Aorta (tissue), 5 donors: ENCODE measurements at regions not wholly inside any gene's neighbourhood (a gene's known extent, or its start where the extent isn't known, plus 50 kb on each side); places are given as distances from the start of the nearest gene placed in this dataset.
"Not testable (repeated sequence)": the region's sequence is repeated elsewhere in the genome, so short reads cannot be mapped to it uniquely, and the experiment has no call there.

Experiments used
- ATAC-seq: fragments of 200-7000 bp; cut with Tn5 transposase; one replicate; pipeline ENCODE4 v1.9.1; 2022; ENCODE audit warnings: moderate library complexity; ENCODE audit not compliant: low FRiP score
- DNase-seq, 2 donors: peaks; one replicate each; pipeline ENCODE4 v3.0.0-alpha.2; 2020
- H3K27ac ChIP-seq, 2 donors: one replicate each; pipeline ENCODE4 v1.5.1; 2013; ENCODE audit warnings: low read length in 2 of 2, mild to moderate bottlenecking in 2 of 2, moderate library complexity in 2 of 2, control low read depth in 1 of 2, inconsistent platforms in 1 of 2, low read depth in 1 of 2
- H3K27me3 ChIP-seq, 2 donors: one replicate each; pipeline ENCODE4 v1.6.1; 2013; ENCODE audit warnings: control low read depth in 1 of 2, low read length in 1 of 2, mild to moderate bottlenecking in 1 of 2, moderate library complexity in 1 of 2; ENCODE audit not compliant: insufficient read depth in 2 of 2, control insufficient read depth in 1 of 2
- H3K36me3 ChIP-seq, 2 donors: one replicate each; pipeline ENCODE4 v1.6.1; 2013; ENCODE audit warnings: control low read depth in 1 of 2, low read length in 1 of 2, mild to moderate bottlenecking in 1 of 2; ENCODE audit not compliant: insufficient read depth in 2 of 2, control insufficient read depth in 1 of 2
- H3K4me1 ChIP-seq, 2 donors: one replicate each; pipeline ENCODE4 v1.6.1; 2013; ENCODE audit warnings: low read length in 2 of 2, control low read depth in 1 of 2, mild to moderate bottlenecking in 1 of 2, moderate library complexity in 1 of 2; ENCODE audit not compliant: insufficient read depth in 2 of 2, control insufficient read depth in 1 of 2
- H3K4me3 ChIP-seq, 2 donors: one replicate each; pipeline ENCODE4 v1.5.1; 2013; ENCODE audit warnings: low read length in 2 of 2, control low read depth in 1 of 2, mild to moderate bottlenecking in 1 of 2
- H3K9me3 ChIP-seq: one replicate; pipeline ENCODE4 v1.6.1; 2013; ENCODE audit warnings: mild to moderate bottlenecking, low read length; ENCODE audit not compliant: control insufficient read depth
- WGBS, 2 donors: extraction: QIAGEN DNeasy Blood & Tissue Kit; methylation state at CpG; one replicate each; pipeline ENCODE4 v1.1.7; 2013; 5-methylcytosine and 5-hydroxymethylcytosine counted together
- intact Hi-C, 2 donors: fragments of 100-400 bp; cut with DNase I; formaldehyde crosslinking; loops; one replicate each; pipeline versions ENCODE4 v1.14.2 to v1.15.0; 2022
- donor health status: healthy with polysubstance abuse.
- donor health status: Bipolar disorder and iron deficiency.
- donor health status: DM: no; HTN: no; CAD: no.
- donor health status: DM: no; HTN: no; CAD: no.
- donor health status: DM: yes; HTN: yes; CAD: no.

DNA sequence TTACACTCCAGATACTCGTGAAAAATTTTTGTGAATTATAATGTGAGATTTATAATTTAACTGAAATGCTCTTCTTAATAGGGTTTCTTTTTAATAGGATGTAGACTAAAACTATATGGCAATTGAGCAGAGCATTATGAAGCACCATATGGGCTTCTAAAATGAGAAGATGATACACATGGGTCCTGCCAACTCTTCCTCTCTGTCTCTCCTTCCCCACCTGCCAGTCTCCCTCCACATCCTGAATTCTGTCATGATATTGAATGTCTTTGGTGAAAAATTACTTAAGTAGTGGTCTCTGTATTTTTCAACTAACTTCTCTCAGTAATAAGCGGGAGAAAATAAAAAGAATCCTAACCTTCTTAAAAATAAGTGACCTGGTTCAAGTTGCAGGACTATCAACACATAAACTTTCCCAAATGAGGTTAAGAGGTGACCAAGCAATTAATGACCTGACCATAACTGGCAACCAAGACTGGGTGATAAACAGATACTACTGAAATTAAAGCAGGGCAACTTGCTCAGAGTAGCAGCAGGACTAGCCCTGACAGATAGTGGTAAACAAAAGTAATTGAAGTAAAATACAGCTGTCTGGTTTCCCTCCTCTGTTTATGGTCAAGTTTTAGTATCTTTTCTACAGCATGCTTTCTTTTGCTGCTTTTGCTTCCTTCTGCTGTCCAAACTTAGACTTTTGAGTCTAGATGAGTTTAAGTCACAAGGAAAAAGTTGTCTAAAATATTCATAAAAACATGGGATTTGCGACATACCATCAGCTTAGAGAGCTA lies 117.1 kb upstream of the PDE1A start:
- H3K4me1 ChIP-seq = no peaks in the 10 kb centered on the region
- intact Hi-C loops = no loop called here
- ATAC-seq (no peak), DNase-seq (no peak)
- H3K36me3 ChIP-seq = no peaks in the 10 kb centered on the region
- 93 to 97% methylated on average over 3 of the region's 3 CpGs for WGBS, 2 donors
- peaks cover 0 to 2% of the 10 kb centered on the region in 2 donors for H3K27me3 ChIP-seq
- H3K27ac ChIP-seq = no peak overlapping the region
- no peak overlapping the region for H3K4me3 ChIP-seq
- no peaks in the 10 kb centered on the region for H3K9me3 ChIP-seq

DNA sequence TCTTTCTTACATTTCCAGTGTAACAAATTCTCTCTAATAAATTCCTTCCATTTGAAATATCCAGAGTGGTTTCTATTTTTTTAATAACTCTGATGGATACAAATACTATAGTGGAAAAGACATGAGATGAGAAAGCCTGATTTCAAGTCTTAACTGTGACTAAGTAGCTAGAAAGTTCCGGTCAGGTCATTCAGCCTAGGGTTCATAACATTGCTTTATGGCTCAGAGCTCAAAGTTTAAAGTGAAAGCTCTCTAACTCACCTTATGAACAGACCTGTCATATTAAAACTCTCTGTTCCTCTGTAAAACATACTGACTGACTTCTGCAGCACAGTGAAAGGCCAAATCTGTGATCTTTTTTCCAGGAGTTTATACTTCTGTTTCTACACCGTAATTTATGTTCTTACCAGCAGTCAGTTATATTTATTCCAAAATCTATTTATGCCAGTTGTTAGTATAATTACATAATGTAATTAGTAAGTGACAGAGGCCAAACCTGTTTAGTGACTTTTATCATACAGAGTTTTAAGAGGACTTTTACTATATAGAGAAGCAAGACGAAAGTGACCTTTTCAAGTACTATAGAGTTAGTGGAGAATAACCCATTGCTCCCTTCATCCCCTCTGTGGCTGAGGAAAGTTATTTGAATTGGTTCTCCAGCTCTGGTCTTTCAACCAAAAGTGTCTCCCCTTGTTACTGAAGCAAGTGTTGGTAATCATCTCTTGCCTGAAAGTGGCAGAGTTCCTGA lies 118.8 kb upstream of the PDE1A start:
- intact Hi-C loops = no loop called here
- H3K4me1 ChIP-seq = no peaks in the 10 kb centered on the region
- H3K36me3 ChIP-seq = no peaks in the 10 kb centered on the region
- 80 to 85% methylated on average over 3 of the region's 3 CpGs for WGBS, 2 donors
- DNase-seq (no peak), ATAC-seq (no peak)
- no peak overlapping the region for H3K4me3 ChIP-seq
- H3K27ac ChIP-seq = no peak overlapping the region
- no peaks in the 10 kb centered on the region for H3K9me3 ChIP-seq
- no peaks in the 10 kb centered on the region for H3K27me3 ChIP-seq

DNA sequence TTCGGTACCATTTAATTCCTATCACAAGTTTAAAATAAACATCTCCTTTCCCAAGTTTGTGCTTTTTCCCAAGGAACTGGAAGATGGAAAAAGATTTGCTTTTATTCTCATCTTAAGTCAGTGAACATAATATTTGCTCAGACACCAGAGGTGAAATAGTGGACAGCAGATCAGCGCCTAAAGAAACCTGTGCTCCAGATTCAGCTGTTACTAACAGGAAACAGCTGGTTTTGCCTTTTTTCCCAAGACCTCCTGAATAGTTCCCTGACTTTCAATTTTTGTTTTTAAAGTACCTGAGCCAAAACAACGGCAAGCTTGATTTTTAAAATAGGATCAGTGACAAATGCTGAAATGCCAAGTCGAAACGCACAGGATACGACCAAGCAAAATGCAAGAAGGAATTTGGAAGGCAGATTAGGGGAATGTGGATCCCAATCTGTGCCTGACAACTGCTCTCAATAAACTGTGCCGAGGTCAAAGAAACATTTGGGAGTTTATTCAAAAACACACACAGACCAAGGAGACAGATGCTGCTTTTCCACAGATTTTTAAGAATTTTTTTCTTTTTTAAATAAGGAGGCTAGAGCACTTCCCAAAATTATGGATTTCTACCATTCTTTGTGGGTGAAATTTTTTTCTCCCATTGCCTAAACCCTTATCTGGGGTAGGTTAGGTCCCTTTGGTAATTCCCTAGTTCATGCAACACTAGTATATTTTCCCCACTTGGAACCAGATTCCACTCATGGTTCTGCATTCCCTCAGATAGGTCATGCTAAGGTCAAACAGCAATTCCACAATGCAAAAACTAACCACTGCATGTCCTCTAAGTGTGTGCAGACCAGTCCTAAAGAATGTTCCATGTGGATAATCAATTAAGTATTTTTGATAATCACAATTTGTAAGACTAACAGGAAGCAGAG lies 121.5 kb upstream of the PDE1A start:
- no peak for ATAC-seq
- Histone ChIP-seq H3K9me3 (no peaks in the 10 kb centered on the region), H3K27me3 (no peaks in the 10 kb centered on the region), H3K4me3 (no peak overlapping the region), H3K36me3 (no peaks in the 10 kb centered on the region), H3K4me1 (peaks cover 0 to 1% of the 10 kb centered on the region in 2 donors), H3K27ac (no peak overlapping the region)
- no peak for DNase-seq
- intact Hi-C loops = no loop called here
- 4 to 8% methylated on average over 7 of the region's 7 CpGs for WGBS, 2 donors

- Histone ChIP-seq H3K27ac (no peak overlapping the region), H3K27me3 (no peaks in the 10 kb centered on the region), H3K9me3 (no peaks in the 10 kb centered on the region), H3K4me1 (peaks cover 0 to 1% of the 10 kb centered on the region in 2 donors), H3K36me3 (no peaks in the 10 kb centered on the region), H3K4me3 (no peak overlapping the region)
- intact Hi-C loops = no loop called here
- 40 to 46% methylated on average over 4 of the region's 4 CpGs for WGBS, 2 donors
- no peak for DNase-seq
- ATAC-seq = no peak
Observed at GRCh38 chr2:182550234-182550633, 123.4 kb upstream of the PDE1A start.

GRCh38 chr2:182552232-182552631 lies 125.4 kb upstream of the PDE1A start:
- H3K4me3 ChIP-seq, H3K36me3 ChIP-seq, ATAC-seq, H3K27ac ChIP-seq, DNase-seq, H3K4me1 ChIP-seq, H3K27me3 ChIP-seq, intact Hi-C loops, H3K9me3 ChIP-seq: not testable (repeated sequence)
- WGBS, 2 donors = 95 to 97% methylated on average over 5 of the region's 5 CpGs

GRCh38 chr2:182552785-182553184 lies 125.9 kb upstream of the PDE1A start:
- H3K4me1 ChIP-seq, DNase-seq, H3K9me3 ChIP-seq, H3K27ac ChIP-seq, ATAC-seq, H3K27me3 ChIP-seq, intact Hi-C loops, H3K4me3 ChIP-seq, H3K36me3 ChIP-seq: not testable (repeated sequence)
- WGBS, 2 donors = 96% methylated on average over 15 to 16 of the region's 16 CpGs

GRCh38 chr2:182553483-182553882 lies 126.6 kb upstream of the PDE1A start:
- no peak overlapping the region for H3K4me3 ChIP-seq
- DNase-seq = no peak
- 87 to 88% methylated on average over 2 of the region's 2 CpGs for WGBS, 2 donors
- no peaks in the 10 kb centered on the region for H3K9me3 ChIP-seq
- no peak overlapping the region for H3K27ac ChIP-seq
- no peaks in the 10 kb centered on the region for H3K36me3 ChIP-seq
- ATAC-seq = no peak
- H3K27me3 ChIP-seq = no peaks in the 10 kb centered on the region
- peaks cover 0 to 1% of the 10 kb centered on the region in 2 donors for H3K4me1 ChIP-seq
- intact Hi-C loops = no loop called here

GRCh38 chr2:182554950-182555349 lies 128.1 kb upstream of the PDE1A start:
- WGBS, 2 donors = 76 to 79% methylated on average over 4 of the region's 4 CpGs
- no peak overlapping the region for H3K4me3 ChIP-seq
- ATAC-seq = no peak
- intact Hi-C loops = no loop called here
- no peak for DNase-seq
- H3K27ac ChIP-seq = no peak overlapping the region
- H3K4me1 ChIP-seq = peaks cover 0 to 1% of the 10 kb centered on the region in 2 donors
- no peaks in the 10 kb centered on the region for H3K9me3 ChIP-seq
- H3K36me3 ChIP-seq = no peaks in the 10 kb centered on the region
- no peaks in the 10 kb centered on the region for H3K27me3 ChIP-seq
